ENCODE measurements at regions not wholly inside any gene's neighbourhood (a gene's known extent, or its start where the extent isn't known, plus 50 kb on each side); places are given as distances from the start of the nearest gene placed in this dataset.

DNA sequence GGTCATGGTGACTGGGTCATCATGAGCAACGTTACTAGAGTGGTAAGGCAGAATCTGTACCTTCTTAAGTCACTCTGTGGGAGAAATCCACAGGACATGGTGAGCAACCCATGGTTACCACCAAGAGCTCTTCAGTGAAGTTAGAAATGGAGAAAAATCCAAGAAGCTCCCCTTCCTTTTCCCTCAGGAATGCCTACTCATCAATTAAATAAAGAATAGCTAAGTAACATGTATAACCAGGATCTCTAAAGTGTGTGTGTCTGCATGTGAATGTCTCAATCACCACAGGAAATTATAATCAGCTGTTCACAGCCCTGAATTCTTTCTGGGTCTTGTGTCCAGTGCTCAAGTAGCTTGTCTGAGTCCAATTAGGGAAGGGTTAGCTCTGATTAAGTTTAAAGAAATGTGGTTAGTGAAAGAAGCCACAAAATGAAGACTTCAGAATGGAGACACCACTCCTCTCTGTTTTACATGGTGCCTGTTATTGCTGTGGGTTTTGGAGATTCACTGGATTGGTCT, 73.2 kb downstream of the SEM1 start:
- Histone ChIP-seq H3K27ac (no peak overlapping the region), H3K4me1 (no peaks in the 10 kb centered on the region), H3K27me3 (no peaks in the 10 kb centered on the region), H3K9ac (no peak overlapping the region), H4K20me1 (ENCODE audit: low read depth) (no peaks in the 10 kb centered on the region), H3K79me2 (ENCODE audit: low read depth) (no peaks in the 10 kb centered on the region), H3K4me2 (no peak overlapping the region), H3K4me3 (no peak overlapping the region), H3F3A (ENCODE audit: low read depth) (no peaks in the 10 kb centered on the region), H3K9me3 (ENCODE audit: low read depth) (no peaks in the 10 kb centered on the region), H2AFZ (replicated peaks) (no peak overlapping the region), H3K36me3 (no peaks in the 10 kb centered on the region)
- TF ChIP-seq, protein P1, sequence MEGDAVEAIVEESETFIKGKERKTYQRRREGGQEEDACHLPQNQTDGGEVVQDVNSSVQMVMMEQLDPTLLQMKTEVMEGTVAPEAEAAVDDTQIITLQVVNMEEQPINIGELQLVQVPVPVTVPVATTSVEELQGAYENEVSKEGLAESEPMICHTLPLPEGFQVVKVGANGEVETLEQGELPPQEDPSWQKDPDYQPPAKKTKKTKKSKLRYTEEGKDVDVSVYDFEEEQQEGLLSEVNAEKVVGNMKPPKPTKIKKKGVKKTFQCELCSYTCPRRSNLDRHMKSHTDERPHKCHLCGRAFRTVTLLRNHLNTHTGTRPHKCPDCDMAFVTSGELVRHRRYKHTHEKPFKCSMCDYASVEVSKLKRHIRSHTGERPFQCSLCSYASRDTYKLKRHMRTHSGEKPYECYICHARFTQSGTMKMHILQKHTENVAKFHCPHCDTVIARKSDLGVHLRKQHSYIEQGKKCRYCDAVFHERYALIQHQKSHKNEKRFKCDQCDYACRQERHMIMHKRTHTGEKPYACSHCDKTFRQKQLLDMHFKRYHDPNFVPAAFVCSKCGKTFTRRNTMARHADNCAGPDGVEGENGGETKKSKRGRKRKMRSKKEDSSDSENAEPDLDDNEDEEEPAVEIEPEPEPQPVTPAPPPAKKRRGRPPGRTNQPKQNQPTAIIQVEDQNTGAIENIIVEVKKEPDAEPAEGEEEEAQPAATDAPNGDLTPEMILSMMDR (IDR thresholded peaks at IDR 0.05): no peak
- TF ChIP-seq EZH2 (IDR thresholded peaks at IDR 0.05) (no peak), EZH2phosphoT487 (IDR thresholded peaks at IDR 0.05) (no peak)
- Mint-ChIP-seq H3K4me3 (no peak overlapping the region), H3K36me3 (no peaks in the 10 kb centered on the region), H3K9me3 (no peaks in the 10 kb centered on the region), H3K27ac (no peak overlapping the region), H3K27me3 (ENCODE audit: insufficient read depth, low read depth) (no peaks in the 10 kb centered on the region), H3K4me1 (no peaks in the 10 kb centered on the region)
- DNase-seq (ENCODE audit: low spot score): no peak

DNA sequence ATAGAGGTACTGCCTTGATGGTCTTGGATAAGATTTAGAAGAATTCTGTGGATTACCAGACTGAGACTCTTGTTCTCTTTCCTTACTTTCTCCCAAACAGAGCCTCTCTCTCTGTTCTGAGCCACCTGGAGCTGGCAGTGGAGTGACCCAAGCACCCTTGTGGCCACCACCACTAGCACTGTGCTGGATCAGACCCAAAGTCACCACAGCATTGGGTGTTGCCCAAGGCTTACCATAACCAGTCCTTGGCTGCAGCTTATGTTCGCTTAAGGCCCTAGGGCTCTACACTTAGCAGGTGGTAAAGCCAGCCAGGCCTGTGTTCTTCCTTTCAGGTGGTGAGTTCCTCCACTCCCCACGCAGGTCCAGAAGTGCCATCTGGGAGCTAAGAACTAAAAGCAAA, 79.8 kb downstream of the SEM1 start:
- H3K36me3 Mint-ChIP-seq: no peaks in the 10 kb centered on the region
- Histone ChIP-seq H3K36me3 (no peaks in the 10 kb centered on the region), H3K27ac (no peak overlapping the region), H3K9me3 (ENCODE audit: low read depth) (no peaks in the 10 kb centered on the region), H3K27me3 (no peaks in the 10 kb centered on the region), H3K9ac (no peak overlapping the region), H3K4me1 (no peaks in the 10 kb centered on the region), H4K20me1 (ENCODE audit: low read depth) (no peaks in the 10 kb centered on the region), H2AFZ (replicated peaks) (no peak overlapping the region), H3K4me2 (no peak overlapping the region), H3F3A (ENCODE audit: low read depth) (no peaks in the 10 kb centered on the region), H3K79me2 (ENCODE audit: low read depth) (no peaks in the 10 kb centered on the region), H3K4me3 (no peak overlapping the region)
- TF ChIP-seq, protein P1 (IDR thresholded peaks at IDR 0.05): no peak
- TF ChIP-seq EZH2phosphoT487 (IDR thresholded peaks at IDR 0.05): no peak
- TF ChIP-seq EZH2 (IDR thresholded peaks at IDR 0.05): no peak
- H3K4me1 Mint-ChIP-seq: no peaks in the 10 kb centered on the region
- H3K27me3 Mint-ChIP-seq (ENCODE audit: insufficient read depth, low read depth): peaks cover 3% of the 10 kb centered on the region
- no peak for DNase-seq (ENCODE audit: low spot score)
- no peak overlapping the region for H3K4me3 Mint-ChIP-seq
- no peaks in the 10 kb centered on the region for H3K9me3 Mint-ChIP-seq
- no peak overlapping the region for H3K27ac Mint-ChIP-seq

DNA sequence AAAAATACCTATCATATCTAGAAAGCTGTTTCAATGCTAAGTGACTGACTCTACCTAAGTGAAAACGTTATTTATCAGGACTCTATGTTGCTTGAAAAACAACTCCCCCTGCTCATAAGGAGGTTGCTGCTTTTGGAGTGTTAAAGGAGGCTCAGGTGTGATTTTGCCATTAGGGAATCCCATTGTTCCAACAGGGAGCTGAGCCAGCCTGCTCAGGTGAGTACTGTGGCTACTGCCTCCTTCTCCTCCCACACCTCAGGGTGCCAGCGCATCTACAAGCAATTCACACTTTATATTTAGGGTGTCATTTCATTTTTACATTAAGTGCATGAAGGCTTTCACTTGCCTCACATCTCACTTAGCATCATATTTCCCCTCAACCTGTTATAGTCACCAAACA, 84.7 kb downstream of the SEM1 start:
- Histone ChIP-seq H3K4me3 (no peak overlapping the region), H3K4me1 (no peaks in the 10 kb centered on the region), H3F3A (ENCODE audit: low read depth) (no peaks in the 10 kb centered on the region), H3K27ac (no peak overlapping the region), H3K36me3 (no peaks in the 10 kb centered on the region), H3K9ac (no peak overlapping the region), H2AFZ (replicated peaks) (no peak overlapping the region), H3K79me2 (ENCODE audit: low read depth) (no peaks in the 10 kb centered on the region), H3K27me3 (no peaks in the 10 kb centered on the region), H3K4me2 (no peak overlapping the region), H3K9me3 (ENCODE audit: low read depth) (no peaks in the 10 kb centered on the region), H4K20me1 (ENCODE audit: low read depth) (no peaks in the 10 kb centered on the region)
- Mint-ChIP-seq H3K4me1 (no peaks in the 10 kb centered on the region), H3K4me3 (no peak overlapping the region), H3K36me3 (no peaks in the 10 kb centered on the region), H3K9me3 (no peaks in the 10 kb centered on the region), H3K27me3 (ENCODE audit: insufficient read depth, low read depth) (peaks cover 6% of the 10 kb centered on the region), H3K27ac (no peak overlapping the region)
- TF ChIP-seq EZH2 (IDR thresholded peaks at IDR 0.05) (no peak), EZH2phosphoT487 (IDR thresholded peaks at IDR 0.05) (no peak)
- TF ChIP-seq, protein P1 (IDR thresholded peaks at IDR 0.05): no peak
- no peak for DNase-seq (ENCODE audit: low spot score)

Measured in neural progenitor cell (in vitro differentiated cells).